ENCODE measurements at regions not wholly inside any gene's neighbourhood (a gene's known extent, or its start where the extent isn't known, plus 50 kb on each side); places are given as distances from the start of the nearest gene placed in this dataset.

DNA sequence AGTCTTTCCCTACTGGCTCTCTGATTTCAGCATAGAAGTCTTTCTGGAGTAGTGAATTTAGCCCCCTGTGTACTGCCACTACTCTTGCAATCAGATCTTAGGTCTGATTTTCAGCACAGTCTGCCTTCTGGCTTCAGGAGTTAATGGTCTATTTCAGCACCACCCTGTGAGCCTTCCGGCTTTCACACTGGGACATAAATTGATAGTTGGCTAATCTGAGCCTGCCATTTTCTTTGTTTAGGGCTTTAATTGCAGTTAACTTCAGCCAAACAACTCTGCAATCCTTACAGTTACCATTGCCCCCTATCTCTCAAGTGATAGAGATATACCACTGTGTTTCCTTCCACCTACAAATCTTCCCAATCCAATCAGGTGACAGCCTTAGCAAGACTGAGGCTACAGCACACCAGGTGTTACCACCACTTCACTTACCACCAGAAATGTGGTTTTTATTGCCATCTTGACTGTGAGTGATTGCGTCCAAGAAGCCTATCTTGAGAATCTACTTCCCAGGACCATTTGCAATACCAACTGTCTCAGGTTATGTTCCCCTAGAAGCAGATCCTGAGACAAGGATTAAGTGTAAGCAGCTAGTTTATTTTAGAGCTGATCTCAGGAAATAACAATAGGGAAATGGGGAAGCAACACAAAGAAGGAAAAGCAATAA, 51.9 kb upstream of the NEK6 start:
- 12% methylated on average over 2 of the region's 2 CpGs for WGBS (ENCODE audit: low lambda C conversion rate)
- no peak overlapping the region for H3K4me3 ChIP-seq (ENCODE audit: low read depth in 2 of 2, low read length in 1 of 2)
- no peaks in the 10 kb centered on the region for H3K9me2 ChIP-seq
- no peak overlapping the region for H3K4me2 ChIP-seq
- H2AFZ ChIP-seq (ENCODE audit: low read depth), result no peak overlapping the region
- no peak overlapping the region for H3K27ac ChIP-seq (ENCODE audit: low read depth in 2 of 2, low read length in 1 of 2)
- peaks cover 29% of the 10 kb centered on the region for H3K27me3 ChIP-seq (ENCODE audit: insufficient read depth)
- CTCF ChIA-PET, result no interaction called here
- H3K36me3 ChIP-seq (replicated peaks in 1 of 2; ENCODE audit: control insufficient read depth in 1 of 2, insufficient read depth in 2 of 2, low read length in 1 of 2), result no peaks in the 10 kb centered on the region
- TF ChIP-seq, protein P1, sequence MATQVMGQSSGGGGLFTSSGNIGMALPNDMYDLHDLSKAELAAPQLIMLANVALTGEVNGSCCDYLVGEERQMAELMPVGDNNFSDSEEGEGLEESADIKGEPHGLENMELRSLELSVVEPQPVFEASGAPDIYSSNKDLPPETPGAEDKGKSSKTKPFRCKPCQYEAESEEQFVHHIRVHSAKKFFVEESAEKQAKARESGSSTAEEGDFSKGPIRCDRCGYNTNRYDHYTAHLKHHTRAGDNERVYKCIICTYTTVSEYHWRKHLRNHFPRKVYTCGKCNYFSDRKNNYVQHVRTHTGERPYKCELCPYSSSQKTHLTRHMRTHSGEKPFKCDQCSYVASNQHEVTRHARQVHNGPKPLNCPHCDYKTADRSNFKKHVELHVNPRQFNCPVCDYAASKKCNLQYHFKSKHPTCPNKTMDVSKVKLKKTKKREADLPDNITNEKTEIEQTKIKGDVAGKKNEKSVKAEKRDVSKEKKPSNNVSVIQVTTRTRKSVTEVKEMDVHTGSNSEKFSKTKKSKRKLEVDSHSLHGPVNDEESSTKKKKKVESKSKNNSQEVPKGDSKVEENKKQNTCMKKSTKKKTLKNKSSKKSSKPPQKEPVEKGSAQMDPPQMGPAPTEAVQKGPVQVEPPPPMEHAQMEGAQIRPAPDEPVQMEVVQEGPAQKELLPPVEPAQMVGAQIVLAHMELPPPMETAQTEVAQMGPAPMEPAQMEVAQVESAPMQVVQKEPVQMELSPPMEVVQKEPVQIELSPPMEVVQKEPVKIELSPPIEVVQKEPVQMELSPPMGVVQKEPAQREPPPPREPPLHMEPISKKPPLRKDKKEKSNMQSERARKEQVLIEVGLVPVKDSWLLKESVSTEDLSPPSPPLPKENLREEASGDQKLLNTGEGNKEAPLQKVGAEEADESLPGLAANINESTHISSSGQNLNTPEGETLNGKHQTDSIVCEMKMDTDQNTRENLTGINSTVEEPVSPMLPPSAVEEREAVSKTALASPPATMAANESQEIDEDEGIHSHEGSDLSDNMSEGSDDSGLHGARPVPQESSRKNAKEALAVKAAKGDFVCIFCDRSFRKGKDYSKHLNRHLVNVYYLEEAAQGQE (IDR thresholded peaks at IDR 0.05; ENCODE audit: low read depth, low read length), result no peak
- TF ChIP-seq FOXM1 (IDR thresholded peaks at IDR 0.05; ENCODE audit: low read depth) (no peak), YY1 (IDR thresholded peaks at IDR 0.05; ENCODE audit: low read depth) (no peak), FOXJ3 (CRISPR knock-in tag; IDR thresholded peaks at IDR 0.05) (no peak), ELF1 (IDR thresholded peaks at IDR 0.05) (no peak), MEF2A (IDR thresholded peaks at IDR 0.05; ENCODE audit: borderline replicate concordance, low read depth) (no peak), RXRA (IDR thresholded peaks at IDR 0.05; ENCODE audit: borderline replicate concordance, low read depth) (no peak), RFX5 (IDR thresholded peaks at IDR 0.05; ENCODE audit: low read length) (no peak), SIN3A (IDR thresholded peaks at IDR 0.05; ENCODE audit: borderline replicate concordance, low read depth, low read length) (no peak), TAF1 (IDR thresholded peaks at IDR 0.05; ENCODE audit: borderline replicate concordance, low read depth, low read length) (no peak), CHD2 (IDR thresholded peaks at IDR 0.05; ENCODE audit: low read length, partially characterized antibody) (no peak), RAD21 (IDR thresholded peaks at IDR 0.05; ENCODE audit: low read length) (no peak), SMC3 (IDR thresholded peaks at IDR 0.05; ENCODE audit: low read depth, low read length) (no peak), NRF1 (IDR thresholded peaks at IDR 0.05; ENCODE audit: low read depth, low read length) (no peak), TCF12 (IDR thresholded peaks at IDR 0.05) (no peak)
- TF ChIP-seq, protein P2, sequence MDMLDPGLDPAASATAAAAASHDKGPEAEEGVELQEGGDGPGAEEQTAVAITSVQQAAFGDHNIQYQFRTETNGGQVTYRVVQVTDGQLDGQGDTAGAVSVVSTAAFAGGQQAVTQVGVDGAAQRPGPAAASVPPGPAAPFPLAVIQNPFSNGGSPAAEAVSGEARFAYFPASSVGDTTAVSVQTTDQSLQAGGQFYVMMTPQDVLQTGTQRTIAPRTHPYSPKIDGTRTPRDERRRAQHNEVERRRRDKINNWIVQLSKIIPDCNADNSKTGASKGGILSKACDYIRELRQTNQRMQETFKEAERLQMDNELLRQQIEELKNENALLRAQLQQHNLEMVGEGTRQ (IDR thresholded peaks at IDR 0.05; ENCODE audit: borderline replicate concordance, low read depth, low read length), result no peak
- TF ChIP-seq, protein P3, sequence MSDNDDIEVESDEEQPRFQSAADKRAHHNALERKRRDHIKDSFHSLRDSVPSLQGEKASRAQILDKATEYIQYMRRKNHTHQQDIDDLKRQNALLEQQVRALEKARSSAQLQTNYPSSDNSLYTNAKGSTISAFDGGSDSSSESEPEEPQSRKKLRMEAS (IDR thresholded peaks at IDR 0.05; ENCODE audit: low read depth), result no peak
- H3K4me1 ChIP-seq (ENCODE audit: control insufficient read depth in 1 of 2, insufficient read depth in 2 of 2, low read depth in 1 of 2, low read length in 1 of 2), result no peaks in the 10 kb centered on the region
- H4K20me1 ChIP-seq (ENCODE audit: insufficient read depth), result no peaks in the 10 kb centered on the region
- H3F3A ChIP-seq (replicated peaks; ENCODE audit: insufficient read depth), result no peaks in the 10 kb centered on the region
- POLR2A ChIA-PET, result no interaction called here
- DNase-seq, result no peak
- no peak overlapping the region for H3K9ac ChIP-seq
- H3K79me2 ChIP-seq (ENCODE audit: insufficient read depth), result no peaks in the 10 kb centered on the region
- no peaks in the 10 kb centered on the region for H3K9me3 ChIP-seq
